Smooth muscle cell (in vitro differentiated cells): ENCODE measurements at regions not wholly inside any gene's neighbourhood (a gene's known extent, or its start where the extent isn't known, plus 50 kb on each side); places are given as distances from the start of the nearest gene placed in this dataset.

Experiments
- DNase-seq: peaks from one replicate; lab custom pipeline; 2025; ENCODE audit not compliant: unreplicated experiment; lab: John Stamatoyannopoulos, UW
- H2AFZ ChIP-seq: fragments of 200-600 bp; sonication (generic); 2 replicates; pipeline ENCODE4 v1.6.0; 2016; ENCODE audit warnings: antibody characterized with exemption, low read depth, mild to moderate bottlenecking
- H3F3A ChIP-seq: fragments of 200-600 bp; sonication (generic); 2 replicates; pipeline ENCODE4 v1.6.0; 2017; ENCODE audit warnings: antibody characterized with exemption, low read depth
- H3K27ac ChIP-seq: fragments of 200-600 bp; sonication (generic); 2 replicates; pipeline ENCODE4 v1.5.1; 2016; ENCODE audit warnings: low read depth, mild to moderate bottlenecking
- H3K27me3 ChIP-seq: fragments of 200-600 bp; sonication (generic); 2 replicates; pipeline ENCODE4 v1.6.1; 2016; ENCODE audit warnings: low read depth, mild to moderate bottlenecking
- H3K36me3 ChIP-seq: fragments of 200-600 bp; sonication (generic); 2 replicates; pipeline ENCODE4 v1.5.1; 2016; ENCODE audit warnings: low read depth
- H3K4me1 ChIP-seq: fragments of 200-600 bp; sonication (generic); 2 replicates; pipeline ENCODE4 v1.5.1; 2016; ENCODE audit warnings: low read depth
- H3K4me2 ChIP-seq: fragments of 200-600 bp; sonication (generic); 2 replicates; pipeline ENCODE4 v1.6.0; 2016; ENCODE audit warnings: mild to moderate bottlenecking
- H3K4me3 ChIP-seq: fragments of 200-600 bp; sonication (generic); 2 replicates; pipeline ENCODE4 v1.5.1; 2016; ENCODE audit warnings: mild to moderate bottlenecking
- H3K79me2 ChIP-seq: fragments of 200-600 bp; sonication (generic); 2 replicates; pipeline ENCODE4 v1.6.0; 2016; ENCODE audit warnings: low read depth, mild to moderate bottlenecking
- H3K9ac ChIP-seq: fragments of 200-600 bp; sonication (generic); 2 replicates; pipeline ENCODE4 v1.6.0; 2016; ENCODE audit warnings: low read depth
- H3K9me3 ChIP-seq: fragments of 200-600 bp; sonication (generic); replicated peaks from 2 replicates; pipeline ENCODE4 v1.5.1; 2016; ENCODE audit warnings: low read depth
- H4K20me1 ChIP-seq: fragments of 200-600 bp; sonication (generic); 2 replicates; pipeline ENCODE4 v1.6.0; 2016; ENCODE audit warnings: low read depth
- WGBS: methylation state at CpG from one replicate; pipeline ENCODE4 v1.1.7; 2016; ENCODE audit warnings: low lambda C conversion rate; 5-methylcytosine and 5-hydroxymethylcytosine counted together
- TF ChIP-seq, protein P1 (sequence below): fragments of 200-600 bp; sonication (generic); IDR thresholded peaks from 2 replicates; pipeline ENCODE4 v1.5.1; 2017; ENCODE audit warnings: borderline replicate concordance, mild to moderate bottlenecking, antibody characterized with exemption; ENCODE audit not compliant: insufficient read depth, poor library complexity, severe bottlenecking

DNA sequence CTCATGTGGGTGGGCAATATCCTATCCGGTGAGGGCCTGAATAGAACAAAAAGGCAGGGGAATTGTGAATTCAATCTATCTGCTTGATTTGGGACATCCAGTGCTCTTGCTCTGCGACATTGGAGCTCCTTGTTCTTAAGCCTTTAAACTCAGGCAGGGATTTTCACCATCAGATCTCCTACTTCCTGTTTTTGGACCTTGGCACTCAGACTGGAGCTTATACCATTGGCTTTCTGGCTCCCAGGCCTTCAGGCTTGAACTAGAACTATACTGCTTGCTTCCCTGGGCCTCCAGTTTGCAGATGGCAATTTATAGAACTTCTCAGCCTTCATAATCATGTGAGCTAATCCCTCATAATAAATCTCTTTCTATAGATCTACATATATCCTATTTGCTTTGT is 134.3 kb upstream of the CLINT1 start:
- no peak overlapping the region for H3K4me3 ChIP-seq
- no peaks in the 10 kb centered on the region for H3K9me3 ChIP-seq
- peak overlapping the region; percentile 15 for H2AFZ ChIP-seq
- H3F3A ChIP-seq: no peaks in the 10 kb centered on the region
- no peaks in the 10 kb centered on the region for H4K20me1 ChIP-seq
- no peaks in the 10 kb centered on the region for H3K4me1 ChIP-seq
- H3K36me3 ChIP-seq: no peaks in the 10 kb centered on the region
- no peak for DNase-seq
- H3K9ac ChIP-seq: no peak overlapping the region
- TF ChIP-seq, protein P1, sequence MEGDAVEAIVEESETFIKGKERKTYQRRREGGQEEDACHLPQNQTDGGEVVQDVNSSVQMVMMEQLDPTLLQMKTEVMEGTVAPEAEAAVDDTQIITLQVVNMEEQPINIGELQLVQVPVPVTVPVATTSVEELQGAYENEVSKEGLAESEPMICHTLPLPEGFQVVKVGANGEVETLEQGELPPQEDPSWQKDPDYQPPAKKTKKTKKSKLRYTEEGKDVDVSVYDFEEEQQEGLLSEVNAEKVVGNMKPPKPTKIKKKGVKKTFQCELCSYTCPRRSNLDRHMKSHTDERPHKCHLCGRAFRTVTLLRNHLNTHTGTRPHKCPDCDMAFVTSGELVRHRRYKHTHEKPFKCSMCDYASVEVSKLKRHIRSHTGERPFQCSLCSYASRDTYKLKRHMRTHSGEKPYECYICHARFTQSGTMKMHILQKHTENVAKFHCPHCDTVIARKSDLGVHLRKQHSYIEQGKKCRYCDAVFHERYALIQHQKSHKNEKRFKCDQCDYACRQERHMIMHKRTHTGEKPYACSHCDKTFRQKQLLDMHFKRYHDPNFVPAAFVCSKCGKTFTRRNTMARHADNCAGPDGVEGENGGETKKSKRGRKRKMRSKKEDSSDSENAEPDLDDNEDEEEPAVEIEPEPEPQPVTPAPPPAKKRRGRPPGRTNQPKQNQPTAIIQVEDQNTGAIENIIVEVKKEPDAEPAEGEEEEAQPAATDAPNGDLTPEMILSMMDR: no peak
- H3K79me2 ChIP-seq: no peaks in the 10 kb centered on the region
- no peaks in the 10 kb centered on the region for H3K27me3 ChIP-seq
- WGBS: 63% methylated on average over 2 of the region's 2 CpGs
- H3K4me2 ChIP-seq: no peak overlapping the region
- H3K27ac ChIP-seq: no peak overlapping the region

DNA sequence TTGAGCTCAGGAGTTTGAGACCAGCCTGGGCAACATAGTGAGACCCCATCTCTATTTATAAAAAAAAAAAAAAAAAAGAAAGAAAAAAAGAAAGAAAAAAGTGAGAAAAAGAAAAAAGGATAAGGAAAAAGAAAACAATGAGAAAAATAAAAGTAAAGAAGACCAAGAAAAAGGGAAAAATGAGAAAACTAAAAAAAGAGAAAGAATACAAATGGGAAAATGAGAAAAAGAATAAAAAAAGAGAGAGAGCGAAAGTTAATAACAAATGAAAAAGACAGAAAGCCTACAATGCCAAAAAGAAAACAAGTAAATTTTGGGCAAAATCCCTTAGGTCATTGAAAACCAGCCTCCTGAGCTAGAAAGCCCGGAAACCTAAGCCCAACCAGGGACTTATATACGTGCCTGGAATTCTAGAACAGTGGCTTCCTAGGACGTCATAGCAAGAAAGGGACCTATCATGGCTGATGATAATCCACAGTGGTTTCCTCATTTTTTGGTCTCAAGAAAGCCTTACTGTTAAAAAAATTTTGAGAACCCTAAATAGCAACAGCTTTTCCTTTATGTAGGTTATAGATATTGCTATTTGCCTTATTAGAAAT is 131.7 kb upstream of the CLINT1 start:
- no peak for DNase-seq
- no peaks in the 10 kb centered on the region for H4K20me1 ChIP-seq
- H3K36me3 ChIP-seq: no peaks in the 10 kb centered on the region
- H3K4me2 ChIP-seq: no peak overlapping the region
- no peak overlapping the region for H2AFZ ChIP-seq
- H3F3A ChIP-seq: no peaks in the 10 kb centered on the region
- H3K4me1 ChIP-seq: no peaks in the 10 kb centered on the region
- no peak overlapping the region for H3K27ac ChIP-seq
- TF ChIP-seq, protein P1: no peak
- no peak overlapping the region for H3K4me3 ChIP-seq
- H3K27me3 ChIP-seq: no peaks in the 10 kb centered on the region
- no peaks in the 10 kb centered on the region for H3K79me2 ChIP-seq
- 87% methylated on average over 4 of the region's 4 CpGs for WGBS
- no peaks in the 10 kb centered on the region for H3K9me3 ChIP-seq
- H3K9ac ChIP-seq: no peak overlapping the region

DNA sequence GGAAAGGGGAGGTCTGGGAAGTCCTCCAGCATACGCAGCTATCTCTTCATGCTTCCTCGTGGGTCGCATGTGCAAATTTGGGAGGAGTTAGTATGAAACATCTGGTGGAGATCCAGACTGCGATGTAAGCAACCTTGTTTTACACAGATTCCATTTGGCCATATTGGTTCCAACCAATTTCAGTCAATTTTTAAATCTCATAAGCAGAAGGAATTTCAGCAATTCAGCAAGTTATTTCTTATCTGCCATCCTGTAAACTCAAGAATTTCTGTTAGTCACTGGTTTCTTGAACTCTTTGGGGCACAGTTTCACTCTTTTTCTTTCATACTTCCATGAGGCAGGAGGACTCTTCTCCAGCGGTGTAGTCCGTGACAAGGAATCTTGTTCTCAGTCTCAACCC is 130.4 kb upstream of the CLINT1 start:
- WGBS: 79% methylated on average over 6 of the region's 6 CpGs
- Histone ChIP-seq H3K4me2 (peak overlapping the region; percentile 37), H3K9me3 (no peaks in the 10 kb centered on the region), H3K27me3 (no peaks in the 10 kb centered on the region), H3F3A (no peaks in the 10 kb centered on the region), H4K20me1 (no peaks in the 10 kb centered on the region), H3K36me3 (no peaks in the 10 kb centered on the region), H3K79me2 (no peaks in the 10 kb centered on the region), H3K4me3 (no peak overlapping the region), H3K4me1 (no peaks in the 10 kb centered on the region), H3K27ac (no peak overlapping the region), H3K9ac (no peak overlapping the region), H2AFZ (no peak overlapping the region)
- TF ChIP-seq, protein P1: no peak
- DNase-seq: no peak

DNA sequence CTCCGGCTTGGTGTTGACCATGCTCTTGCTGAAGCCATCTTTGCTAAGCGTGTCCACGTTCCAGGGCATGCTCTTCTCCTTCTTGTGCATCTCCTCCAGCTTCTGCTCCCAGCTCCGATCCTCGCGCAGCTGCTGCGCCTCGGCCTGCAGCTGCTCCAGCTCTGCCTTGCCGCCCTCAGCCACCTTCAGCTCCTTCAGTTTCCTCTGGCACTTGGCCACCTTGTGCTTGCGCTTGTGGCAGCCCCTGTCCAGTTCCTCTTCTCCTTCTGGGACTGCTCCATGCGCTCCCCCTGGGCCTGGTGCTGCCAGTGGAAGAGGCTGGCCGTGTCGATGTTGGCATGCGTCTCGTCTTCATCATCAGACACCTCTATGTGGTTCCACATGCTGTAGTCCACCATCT is 128.3 kb upstream of the CLINT1 start:
- 97% methylated on average over 15 of the region's 15 CpGs for WGBS
- TF ChIP-seq, protein P1: no peak

More for the DNA sequence above, 128.3 kb upstream of the CLINT1 start:
- Histone ChIP-seq H3K36me3 (no peaks in the 10 kb centered on the region), H3K4me3 (no peak overlapping the region), H3K79me2 (no peaks in the 10 kb centered on the region), H3K4me1 (no peaks in the 10 kb centered on the region), H2AFZ (no peak overlapping the region), H3K9ac (no peak overlapping the region), H4K20me1 (no peaks in the 10 kb centered on the region), H3F3A (no peaks in the 10 kb centered on the region), H3K9me3 (no peaks in the 10 kb centered on the region), H3K4me2 (no peak overlapping the region), H3K27ac (no peak overlapping the region), H3K27me3 (no peaks in the 10 kb centered on the region)
- no peak for DNase-seq
